HepG2 (cell line): ENCODE measurements at regions not wholly inside any gene's neighbourhood (a gene's known extent, or its start where the extent isn't known, plus 50 kb on each side); places are given as distances from the start of the nearest gene placed in this dataset.

Experiments
- ATAC-seq: fragments of 200-7000 bp; cut with Tn5 transposase; 3 replicates; pipeline ENCODE4 v1.9.1; 2020; ENCODE audit warnings: mild to moderate bottlenecking, moderate library complexity
- BruUV-seq: library from RNA; stranded (reverse); fragments of 400-500 nt; replicated peaks from 2 replicates; lab custom pipeline; 2021; lab: Mats Ljungman, UMichigan
- CTCF ChIA-PET: fragments of 300-600 bp; formaldehyde crosslinking; extraction: SDS; loops from one replicate; lab custom pipeline; 2021; ENCODE audit warnings: low total read pairs, inconsistent platforms, low intra/inter-chr PET ratio; lab: Yijun Ruan, JAX
- POLR2A ChIA-PET: fragments of 350-600 bp; sonication (Branson Sonifier 250); formaldehyde crosslinking; loops from one replicate; lab custom pipeline; 2020; ENCODE audit warnings: antibody characterized with exemption, inconsistent platforms; lab: Yijun Ruan, JAX
- DNase-seq: peaks from one replicate; pipeline ENCODE4 v3.0.0-alpha.2; 2015; ENCODE audit warnings: low spot score
- FAIRE-seq: peaks from 3 replicates; lab custom pipeline; 2011; peaks lifted over from hg19 to GRCh38; lab: Jason Lieb, UNC
- H2AFZ ChIP-seq: one replicate; pipeline ENCODE4 v1.6.1; 2011; ENCODE audit warnings: low read length, inconsistent platforms
- H3K27ac ChIP-seq: fragments of 300-600 bp; 3 replicates; pipeline ENCODE4 v1.8.0; 2011; ENCODE audit warnings: mixed run types, mild to moderate bottlenecking, mixed read lengths, low read length, inconsistent platforms; ENCODE audit not compliant: insufficient read depth; ENCODE audit errors: extremely low read length
- H3K27me3 ChIP-seq, 2 experiments: fragments of 200-600 bp in 1 of 2; 2 replicates in 1 of 2; 3 replicates in 1 of 2; pipeline versions ENCODE4 v1.6.0 to v1.8.0; 2011; ENCODE audit warnings: low read length in 2 of 2, mild to moderate bottlenecking in 2 of 2, moderate library complexity in 2 of 2, inconsistent platforms in 1 of 2; ENCODE audit not compliant: insufficient read depth in 2 of 2, control insufficient read depth in 1 of 2
- H3K36me3 ChIP-seq, 2 experiments: fragments of 200-600 bp in 1 of 2; replicated peaks in 1 of 2; 2 replicates in 1 of 2; 3 replicates in 1 of 2; pipeline versions ENCODE4 v1.5.1 to v1.8.0; 2011; ENCODE audit warnings: low read length in 2 of 2, inconsistent platforms in 1 of 2; ENCODE audit not compliant: insufficient read depth in 2 of 2, control insufficient read depth in 1 of 2
- H3K4me1 ChIP-seq: 2 replicates; pipeline ENCODE4 v1.5.1; 2012; ENCODE audit warnings: low read length, inconsistent platforms; ENCODE audit not compliant: insufficient read depth
- H3K4me2 ChIP-seq: 2 replicates; pipeline ENCODE4 v1.6.0; 2011; ENCODE audit warnings: low read depth, low read length, inconsistent platforms
- H3K4me3 ChIP-seq, 3 experiments: fragments of 200-600 bp in 1 of 3; sonication (generic), shearing (Covaris generic) in 1 of 3; replicated peaks in 1 of 3; 2 replicates each; pipeline ENCODE4 v1.5.1; 2011 to 2016; ENCODE audit warnings: low read length in 3 of 3, inconsistent platforms in 2 of 3, low read depth in 2 of 3, mild to moderate bottlenecking in 2 of 3, control low read depth in 1 of 3, mixed read lengths in 1 of 3; ENCODE audit not compliant: insufficient read depth in 1 of 3
- H3K79me2 ChIP-seq: one replicate; pipeline ENCODE4 v1.6.1; 2011; ENCODE audit warnings: low read length, inconsistent platforms; ENCODE audit not compliant: insufficient read depth
- H3K9ac ChIP-seq: 2 replicates; pipeline ENCODE4 v1.6.0; 2011; ENCODE audit warnings: mild to moderate bottlenecking, low read depth, low read length, inconsistent platforms; ENCODE audit not compliant: insufficient read depth
- H3K9me3 ChIP-seq: 2 replicates; pipeline ENCODE4 v1.5.1; 2012; ENCODE audit warnings: mild to moderate bottlenecking, low read length
- H4K20me1 ChIP-seq: 2 replicates; pipeline ENCODE4 v1.6.0; 2011; ENCODE audit warnings: inconsistent platforms, mild to moderate bottlenecking, low read length, moderate library complexity; ENCODE audit not compliant: insufficient read depth
- BORCS8-MEF2B ChIP-seq: sonication (generic); formaldehyde crosslinking; IDR thresholded peaks from 2 replicates; pipeline ENCODE4 v1.8.0; 2022; ENCODE audit warnings: mild to moderate bottlenecking, missing genetic modification reagents
- CHCHD3 ChIP-seq: sonication (generic); formaldehyde crosslinking; IDR thresholded peaks from 2 replicates; pipeline ENCODE4 v1.8.0; 2022; ENCODE audit warnings: mild to moderate bottlenecking, missing genetic modification reagents, moderate library complexity
- EP300 ChIP-seq, 3 experiments: sonication (generic) in 1 of 3; formaldehyde crosslinking in 1 of 3; IDR thresholded peaks; 2 replicates each; pipeline versions ENCODE4 v1.5.1 to v1.6.1; 2011 to 2020; ENCODE audit warnings: low read depth in 2 of 3, low read length in 2 of 3, borderline replicate concordance in 1 of 3, improper control_type of control experiment in 1 of 3, mild to moderate bottlenecking in 1 of 3, missing genetic modification reagents in 1 of 3, moderate library complexity in 1 of 3
- TRIM22 ChIP-seq: fragments of 450-650 bp; IDR thresholded peaks from 2 replicates; pipeline ENCODE4 v1.6.1; 2017
- ZNF512B ChIP-seq: sonication (generic); formaldehyde crosslinking; IDR thresholded peaks from 2 replicates; pipeline ENCODE4 v1.5.1; 2020; ENCODE audit warnings: missing genetic modification reagents, mild to moderate bottlenecking, borderline replicate concordance
- ZNF577 ChIP-seq: sonication (generic); formaldehyde crosslinking; IDR thresholded peaks from 2 replicates; pipeline ENCODE4 v1.4.0; 2020; ENCODE audit warnings: mild to moderate bottlenecking, low read depth, missing genetic modification reagents, borderline replicate concordance
- ZNF747 ChIP-seq: sonication (generic); formaldehyde crosslinking; IDR thresholded peaks from 2 replicates; pipeline ENCODE4 v1.8.1; 2023; ENCODE audit warnings: missing genetic modification reagents, mild to moderate bottlenecking, borderline replicate concordance
- ZNF792 ChIP-seq: IDR thresholded peaks from 2 replicates; pipeline ENCODE4 v1.6.1; 2016
- WGBS: methylation state at CpG from one replicate; pipeline ENCODE4 v1.1.6; 2017; ENCODE audit warnings: low lambda C conversion rate; 5-methylcytosine and 5-hydroxymethylcytosine counted together
- in situ Hi-C: cut with HindIII; loops from 2 replicates; pipeline ENCODE4 v1.10.0; 2017; ENCODE audit warnings: low pct_unique_long_range_greater_than_20kb; ENCODE audit not compliant: extremely low pct_ligation_motif_present
- intact Hi-C: fragments of 100-400 bp; cut with micrococcal nuclease; formaldehyde crosslinking; loops from one replicate; pipeline ENCODE4 v1.10.0; 2022; ENCODE audit not compliant: unreplicated experiment

GRCh38 chr11:22566293-22566692, 59.3 kb downstream of the FANCF start:
- POLR2A ChIA-PET: no interaction called here
- intact Hi-C loops: no loop called here

More at GRCh38 chr11:22566293-22566692, 59.3 kb downstream of the FANCF start:
- H3K9ac ChIP-seq: no peak overlapping the region
- H3K27me3 ChIP-seq: no peaks in the 10 kb centered on the region
- no peaks in the 10 kb centered on the region for H4K20me1 ChIP-seq
- in situ Hi-C loops: no loop called here
- BruUV-seq: no TSS peak
- H3K4me2 ChIP-seq: no peak overlapping the region
- H3K27ac ChIP-seq: no peak overlapping the region
- 7% methylated on average over 2 of the region's 2 CpGs for WGBS
- H3K4me1 ChIP-seq: no peaks in the 10 kb centered on the region
- H3K4me3 ChIP-seq: no peak overlapping the region
- no peaks in the 10 kb centered on the region for H3K9me3 ChIP-seq
- no peaks in the 10 kb centered on the region for H3K79me2 ChIP-seq
- no peak overlapping the region for H2AFZ ChIP-seq
- CTCF ChIA-PET: no interaction called here
- FAIRE-seq (no peak), DNase-seq (no peak), ATAC-seq (no peak)
- no peak for TF ChIP-seq EP300 (IDR thresholded peaks at IDR 0.05; ENCODE audit: low read depth in 2 of 2, low read length in 2 of 2)
- no peak for TF ChIP-seq EP300 (CRISPR knock-in tag; IDR thresholded peaks at IDR 0.05; ENCODE audit: borderline replicate concordance)
- TF ChIP-seq ZNF577 (CRISPR knock-in tag): no peak
- TF ChIP-seq CHCHD3: no peak
- TF ChIP-seq ZNF792 (CRISPR knock-in tag): no peak
- no peak for TF ChIP-seq ZNF512B (CRISPR knock-in tag)
- TF ChIP-seq TRIM22: no peak
- TF ChIP-seq BORCS8-MEF2B (CRISPR knock-in tag): no peak
- no peak for TF ChIP-seq ZNF747
- no peaks in the 10 kb centered on the region for H3K36me3 ChIP-seq
